ENCODE measurements at regions not wholly inside any gene's neighbourhood (a gene's known extent, or its start where the extent isn't known, plus 50 kb on each side); places are given as distances from the start of the nearest gene placed in this dataset.

- H3K9me2 ChIP-seq (replicated peaks; ENCODE audit: low read length), result no peaks in the 10 kb centered on the region
- no peak overlapping the region for H2AFZ ChIP-seq (ENCODE audit: low read length)
- no peaks in the 10 kb centered on the region for H4K20me1 ChIP-seq (ENCODE audit: low read length)
- no peak for TF ChIP-seq EZH2phosphoT487 (IDR thresholded peaks at IDR 0.05; ENCODE audit: borderline replicate concordance, low read length)
- TF ChIP-seq EZH2 (IDR thresholded peaks at IDR 0.05; ENCODE audit: low read length, unreplicated experiment), result no peak
- TF ChIP-seq, protein P1, sequence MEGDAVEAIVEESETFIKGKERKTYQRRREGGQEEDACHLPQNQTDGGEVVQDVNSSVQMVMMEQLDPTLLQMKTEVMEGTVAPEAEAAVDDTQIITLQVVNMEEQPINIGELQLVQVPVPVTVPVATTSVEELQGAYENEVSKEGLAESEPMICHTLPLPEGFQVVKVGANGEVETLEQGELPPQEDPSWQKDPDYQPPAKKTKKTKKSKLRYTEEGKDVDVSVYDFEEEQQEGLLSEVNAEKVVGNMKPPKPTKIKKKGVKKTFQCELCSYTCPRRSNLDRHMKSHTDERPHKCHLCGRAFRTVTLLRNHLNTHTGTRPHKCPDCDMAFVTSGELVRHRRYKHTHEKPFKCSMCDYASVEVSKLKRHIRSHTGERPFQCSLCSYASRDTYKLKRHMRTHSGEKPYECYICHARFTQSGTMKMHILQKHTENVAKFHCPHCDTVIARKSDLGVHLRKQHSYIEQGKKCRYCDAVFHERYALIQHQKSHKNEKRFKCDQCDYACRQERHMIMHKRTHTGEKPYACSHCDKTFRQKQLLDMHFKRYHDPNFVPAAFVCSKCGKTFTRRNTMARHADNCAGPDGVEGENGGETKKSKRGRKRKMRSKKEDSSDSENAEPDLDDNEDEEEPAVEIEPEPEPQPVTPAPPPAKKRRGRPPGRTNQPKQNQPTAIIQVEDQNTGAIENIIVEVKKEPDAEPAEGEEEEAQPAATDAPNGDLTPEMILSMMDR (conservative IDR thresholded peaks at IDR 0.05; ENCODE audit: low read depth, low read length), result no peak
- no peak overlapping the region for H3K9ac ChIP-seq (ENCODE audit: low read length)
- H3K9me3 ChIP-seq (ENCODE audit: low read length), result no peaks in the 10 kb centered on the region
- H3K36me3 ChIP-seq (ENCODE audit: low read depth, low read length), result no peaks in the 10 kb centered on the region
- peaks cover 19% of the 10 kb centered on the region for H3K4me1 ChIP-seq (ENCODE audit: insufficient read depth, low read length)
- no peak overlapping the region for H3K27ac ChIP-seq (ENCODE audit: low read length)
- no peaks in the 10 kb centered on the region for H3F3A ChIP-seq (ENCODE audit: low read length, unreplicated experiment)
- DNase-seq (no peak), ATAC-seq (no peak)
- intact Hi-C loops (cut with micrococcal nuclease), result no loop called here
- no TSS peak for BruUV-seq (replicated peaks)
- ChIA-PET POLR2A (ENCODE audit: unreplicated experiment) (no interaction called here), CTCF (no interaction called here)
- no peak overlapping the region for H3K4me3 ChIP-seq (ENCODE audit: low read length)
- no peak overlapping the region for H3K4me2 ChIP-seq (ENCODE audit: low read length)
- no peaks in the 10 kb centered on the region for H3K79me2 ChIP-seq (ENCODE audit: low read length)
- no peaks in the 10 kb centered on the region for H3K27me3 ChIP-seq (ENCODE audit: low read length)
These were observed 78.8 kb upstream of the RND3 start for GRCh38 chr2:150566289-150566688.

- no peak overlapping the region for H3K9ac ChIP-seq (ENCODE audit: low read length)
- H3K9me2 ChIP-seq (replicated peaks; ENCODE audit: low read length), result no peaks in the 10 kb centered on the region
- H3K9me3 ChIP-seq (ENCODE audit: low read length), result no peaks in the 10 kb centered on the region
- no peaks in the 10 kb centered on the region for H3K4me1 ChIP-seq (ENCODE audit: insufficient read depth, low read length)
- H3K36me3 ChIP-seq (ENCODE audit: low read depth, low read length), result no peaks in the 10 kb centered on the region
- TF ChIP-seq EZH2phosphoT487 (IDR thresholded peaks at IDR 0.05; ENCODE audit: borderline replicate concordance, low read length) (no peak), EZH2 (IDR thresholded peaks at IDR 0.05; ENCODE audit: low read length, unreplicated experiment) (no peak)
- TF ChIP-seq, protein P1 (conservative IDR thresholded peaks at IDR 0.05; ENCODE audit: low read depth, low read length), result no peak
- H3K27ac ChIP-seq (ENCODE audit: low read length), result no peak overlapping the region
- H3K79me2 ChIP-seq (ENCODE audit: low read length), result no peaks in the 10 kb centered on the region
- DNase-seq (no peak), ATAC-seq (no peak)
- H3K4me3 ChIP-seq (ENCODE audit: low read length), result no peak overlapping the region
- no peak overlapping the region for H3K4me2 ChIP-seq (ENCODE audit: low read length)
- no peaks in the 10 kb centered on the region for H3K27me3 ChIP-seq (ENCODE audit: low read length)
- no peaks in the 10 kb centered on the region for H4K20me1 ChIP-seq (ENCODE audit: low read length)
- ChIA-PET CTCF (interaction anchor here (0.9 kb wide), 1 partner anchor 13 kb away, joined by 3 read pairs; no protein-coding TSS in a partner anchor), POLR2A (ENCODE audit: unreplicated experiment) (no interaction called here)
- H3F3A ChIP-seq (ENCODE audit: low read length, unreplicated experiment), result no peaks in the 10 kb centered on the region
- BruUV-seq (replicated peaks), result no TSS peak
- no peak overlapping the region for H2AFZ ChIP-seq (ENCODE audit: low read length)
- intact Hi-C loops (cut with micrococcal nuclease), result no loop called here
These were observed 73.6 kb upstream of the RND3 start for GRCh38 chr2:150561076-150561475.

DNA sequence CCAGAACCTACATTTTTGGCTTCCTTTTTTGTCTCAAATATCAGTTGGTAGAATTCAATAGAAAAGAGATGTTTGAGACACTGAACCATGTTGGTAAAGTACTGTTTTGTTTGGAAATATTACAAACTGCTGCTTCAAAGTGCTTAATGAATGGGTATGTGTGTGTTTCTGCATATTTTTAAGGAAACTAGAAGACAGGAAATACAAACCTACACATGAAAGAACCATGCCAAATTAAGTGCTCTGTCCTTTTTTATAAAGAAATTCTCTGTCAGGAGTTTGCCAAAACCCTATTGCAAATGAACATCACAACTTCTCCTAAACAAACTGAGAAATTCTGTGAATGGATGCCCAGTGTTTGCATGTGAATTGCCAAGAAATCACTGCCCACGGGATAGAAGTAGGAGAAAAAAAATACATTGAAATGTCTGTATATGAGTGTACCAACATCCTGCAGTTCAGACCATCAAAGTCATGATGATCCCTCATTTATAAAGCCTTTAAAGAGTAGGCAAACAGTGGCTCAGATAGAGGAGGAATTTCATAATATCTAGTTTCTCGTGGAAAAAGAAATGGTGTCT lies 69.6 kb upstream of the RND3 start:
- ATAC-seq (no peak), DNase-seq (no peak)
- TF ChIP-seq, protein P1 (conservative IDR thresholded peaks at IDR 0.05; ENCODE audit: low read depth, low read length), result no peak
- TF ChIP-seq EZH2phosphoT487 (IDR thresholded peaks at IDR 0.05; ENCODE audit: borderline replicate concordance, low read length), result no peak
- no peak for TF ChIP-seq EZH2 (IDR thresholded peaks at IDR 0.05; ENCODE audit: low read length, unreplicated experiment)
- no peaks in the 10 kb centered on the region for H3K9me3 ChIP-seq (ENCODE audit: low read length)
- H3K9ac ChIP-seq (ENCODE audit: low read length), result no peak overlapping the region
- H3K9me2 ChIP-seq (replicated peaks; ENCODE audit: low read length), result no peaks in the 10 kb centered on the region
- BruUV-seq (replicated peaks), result no TSS peak
- H3K4me2 ChIP-seq (ENCODE audit: low read length), result no peak overlapping the region
- ChIA-PET POLR2A (ENCODE audit: unreplicated experiment) (no interaction called here), CTCF (no interaction called here)
- no peak overlapping the region for H3K4me3 ChIP-seq (ENCODE audit: low read length)
- intact Hi-C loops (cut with micrococcal nuclease), result no loop called here
- no peak overlapping the region for H2AFZ ChIP-seq (ENCODE audit: low read length)
- H3F3A ChIP-seq (ENCODE audit: low read length, unreplicated experiment), result no peaks in the 10 kb centered on the region
- no peaks in the 10 kb centered on the region for H3K36me3 ChIP-seq (ENCODE audit: low read depth, low read length)
- no peaks in the 10 kb centered on the region for H3K27me3 ChIP-seq (ENCODE audit: low read length)
- H3K27ac ChIP-seq (ENCODE audit: low read length), result no peak overlapping the region
- H3K4me1 ChIP-seq (ENCODE audit: insufficient read depth, low read length), result no peaks in the 10 kb centered on the region
- no peaks in the 10 kb centered on the region for H3K79me2 ChIP-seq (ENCODE audit: low read length)
- H4K20me1 ChIP-seq (ENCODE audit: low read length), result no peaks in the 10 kb centered on the region

Measured in PC-3 (cell line).